Keratinocyte (primary cell): ENCODE measurements at regions not wholly inside any gene's neighbourhood (a gene's known extent, or its start where the extent isn't known, plus 50 kb on each side); places are given as distances from the start of the nearest gene placed in this dataset.

ENCODE experiments used
- EZH2 ChIP-seq: IDR thresholded peaks from one replicate; pipeline ENCODE4 v1.6.1; 2012; ENCODE audit warnings: inconsistent platforms, mild to moderate bottlenecking, low read length, moderate library complexity
- TF ChIP-seq, protein P1 (sequence below), 3 experiments: IDR thresholded peaks in 1 of 3; conservative IDR thresholded peaks in 1 of 3; optimal IDR thresholded peaks in 1 of 3; 2 replicates in 2 of 3; 3 replicates in 1 of 3; pipeline versions ENCODE3 to v1.5.1; 2011; ENCODE audit warnings: low read length in 3 of 3, mild to moderate bottlenecking in 3 of 3, moderate library complexity in 2 of 3, control low read depth in 1 of 3, inconsistent platforms in 1 of 3; ENCODE audit not compliant: insufficient read depth in 2 of 3; ENCODE audit errors: extremely low read depth in 1 of 3

DNA sequence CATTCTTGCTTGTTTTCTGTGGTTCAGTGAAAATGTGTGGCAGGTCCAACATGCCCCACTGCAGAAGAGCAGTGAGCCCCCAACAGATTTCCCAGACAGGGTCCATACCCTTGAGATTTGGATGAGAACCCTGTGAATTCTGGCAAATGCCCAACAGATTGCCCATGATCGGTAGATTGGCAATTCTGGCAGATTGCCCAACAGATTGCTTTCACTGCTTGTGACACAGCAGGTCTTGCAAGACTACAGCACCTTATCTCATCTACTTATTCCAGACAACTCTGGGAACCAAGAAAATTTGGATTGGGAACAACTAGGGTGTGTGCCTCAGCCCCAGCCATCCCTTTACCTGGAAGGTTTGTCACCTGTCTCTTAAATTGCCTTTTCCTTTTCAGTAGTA, 143.7 kb upstream of the COL1A2 start:
- TF ChIP-seq, protein P1, sequence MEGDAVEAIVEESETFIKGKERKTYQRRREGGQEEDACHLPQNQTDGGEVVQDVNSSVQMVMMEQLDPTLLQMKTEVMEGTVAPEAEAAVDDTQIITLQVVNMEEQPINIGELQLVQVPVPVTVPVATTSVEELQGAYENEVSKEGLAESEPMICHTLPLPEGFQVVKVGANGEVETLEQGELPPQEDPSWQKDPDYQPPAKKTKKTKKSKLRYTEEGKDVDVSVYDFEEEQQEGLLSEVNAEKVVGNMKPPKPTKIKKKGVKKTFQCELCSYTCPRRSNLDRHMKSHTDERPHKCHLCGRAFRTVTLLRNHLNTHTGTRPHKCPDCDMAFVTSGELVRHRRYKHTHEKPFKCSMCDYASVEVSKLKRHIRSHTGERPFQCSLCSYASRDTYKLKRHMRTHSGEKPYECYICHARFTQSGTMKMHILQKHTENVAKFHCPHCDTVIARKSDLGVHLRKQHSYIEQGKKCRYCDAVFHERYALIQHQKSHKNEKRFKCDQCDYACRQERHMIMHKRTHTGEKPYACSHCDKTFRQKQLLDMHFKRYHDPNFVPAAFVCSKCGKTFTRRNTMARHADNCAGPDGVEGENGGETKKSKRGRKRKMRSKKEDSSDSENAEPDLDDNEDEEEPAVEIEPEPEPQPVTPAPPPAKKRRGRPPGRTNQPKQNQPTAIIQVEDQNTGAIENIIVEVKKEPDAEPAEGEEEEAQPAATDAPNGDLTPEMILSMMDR (optimal IDR thresholded peaks at IDR 0.05 in 1 of 3, IDR thresholded peaks at IDR 0.05 in 1 of 3, conservative IDR thresholded peaks at IDR 0.05 in 1 of 3; ENCODE audit: extremely low read depth in 1 of 3, insufficient read depth in 2 of 3, low read length in 3 of 3) = no peak
- no peak for TF ChIP-seq EZH2
